ENCODE measurements at regions not wholly inside any gene's neighbourhood (a gene's known extent, or its start where the extent isn't known, plus 50 kb on each side); places are given as distances from the start of the nearest gene placed in this dataset.
"Not testable (repeated sequence)": the region's sequence is repeated elsewhere in the genome, so short reads cannot be mapped to it uniquely, and the experiment has no call there.

GRCh38 chr4:174408841-174409552 is 113.3 kb downstream of the HPGD start:
- Mint-ChIP-seq H3K27ac (no peak overlapping the region), H3K4me1 (ENCODE audit: low read depth) (no peaks in the 10 kb centered on the region), H3K4me3 (no peak overlapping the region), H3K36me3 (ENCODE audit: low read depth) (no peaks in the 10 kb centered on the region), H3K9me3 (no peaks in the 10 kb centered on the region), H3K27me3 (ENCODE audit: low read depth) (no peaks in the 10 kb centered on the region)
- DNase-seq (ENCODE audit: low spot score): no peak

GRCh38 chr4:174406383-174406782 is 115.9 kb downstream of the HPGD start:
- Mint-ChIP-seq H3K4me1 (ENCODE audit: low read depth) (no peaks in the 10 kb centered on the region), H3K27ac (no peak overlapping the region), H3K36me3 (ENCODE audit: low read depth) (no peaks in the 10 kb centered on the region), H3K9me3 (no peaks in the 10 kb centered on the region), H3K27me3 (ENCODE audit: low read depth) (no peaks in the 10 kb centered on the region), H3K4me3 (no peak overlapping the region)
- DNase-seq (ENCODE audit: low spot score): no peak

- Mint-ChIP-seq H3K27me3 (ENCODE audit: low read depth) (no peaks in the 10 kb centered on the region), H3K4me1 (ENCODE audit: low read depth) (no peaks in the 10 kb centered on the region), H3K4me3 (no peak overlapping the region), H3K27ac (no peak overlapping the region), H3K9me3 (no peaks in the 10 kb centered on the region), H3K36me3 (ENCODE audit: low read depth) (no peaks in the 10 kb centered on the region)
- DNase-seq (ENCODE audit: low spot score): no peak
Measured at GRCh38 chr4:174405923-174406322, 116.4 kb downstream of the HPGD start.

GRCh38 chr4:174404677-174405076 is 117.6 kb downstream of the HPGD start:
- no peaks in the 10 kb centered on the region for H3K9me3 Mint-ChIP-seq
- H3K4me1 Mint-ChIP-seq (ENCODE audit: low read depth): no peaks in the 10 kb centered on the region
- H3K27ac Mint-ChIP-seq: no peak overlapping the region
- no peaks in the 10 kb centered on the region for H3K27me3 Mint-ChIP-seq (ENCODE audit: low read depth)
- no peaks in the 10 kb centered on the region for H3K36me3 Mint-ChIP-seq (ENCODE audit: low read depth)
- H3K4me3 Mint-ChIP-seq: no peak overlapping the region
- no peak for DNase-seq (ENCODE audit: low spot score)

- no peaks in the 10 kb centered on the region for H3K27me3 Mint-ChIP-seq (ENCODE audit: low read depth)
- H3K9me3 Mint-ChIP-seq: no peaks in the 10 kb centered on the region
- H3K4me3 Mint-ChIP-seq: no peak overlapping the region
- no peak for DNase-seq (ENCODE audit: low spot score)
- H3K27ac Mint-ChIP-seq: no peak overlapping the region
- no peaks in the 10 kb centered on the region for H3K36me3 Mint-ChIP-seq (ENCODE audit: low read depth)
- no peaks in the 10 kb centered on the region for H3K4me1 Mint-ChIP-seq (ENCODE audit: low read depth)
Measured at GRCh38 chr4:174403177-174403543, 119.1 kb downstream of the HPGD start.

GRCh38 chr4:174402470-174403176 is 118.9 kb downstream of the CEP44 start:
- Mint-ChIP-seq H3K27me3 (ENCODE audit: low read depth) (no peaks in the 10 kb centered on the region), H3K27ac (no peak overlapping the region), H3K9me3 (no peaks in the 10 kb centered on the region), H3K36me3 (ENCODE audit: low read depth) (no peaks in the 10 kb centered on the region), H3K4me1 (ENCODE audit: low read depth) (no peaks in the 10 kb centered on the region), H3K4me3 (no peak overlapping the region)
- DNase-seq (ENCODE audit: low spot score): no peak

GRCh38 chr4:174401471-174402130 is 117.9 kb downstream of the CEP44 start:
- DNase-seq (ENCODE audit: low spot score): no peak
- Mint-ChIP-seq H3K27ac (no peak overlapping the region), H3K4me3 (no peak overlapping the region), H3K27me3 (ENCODE audit: low read depth) (no peaks in the 10 kb centered on the region), H3K4me1 (ENCODE audit: low read depth) (no peaks in the 10 kb centered on the region), H3K9me3 (no peaks in the 10 kb centered on the region), H3K36me3 (ENCODE audit: low read depth) (no peaks in the 10 kb centered on the region)

GRCh38 chr4:174400603-174401302 is 117.0 kb downstream of the CEP44 start:
- H3K9me3 Mint-ChIP-seq; H3K27me3 Mint-ChIP-seq (ENCODE audit: low read depth); DNase-seq (ENCODE audit: low spot score); H3K27ac Mint-ChIP-seq; H3K36me3 Mint-ChIP-seq (ENCODE audit: low read depth); H3K4me1 Mint-ChIP-seq (ENCODE audit: low read depth); H3K4me3 Mint-ChIP-seq: not testable (repeated sequence)

GRCh38 chr4:174398728-174399127 is 115.0 kb downstream of the CEP44 start:
- Mint-ChIP-seq H3K27ac (no peak overlapping the region), H3K9me3 (no peaks in the 10 kb centered on the region), H3K4me3 (no peak overlapping the region), H3K4me1 (ENCODE audit: low read depth) (peaks cover 5% of the 10 kb centered on the region), H3K36me3 (ENCODE audit: low read depth) (no peaks in the 10 kb centered on the region), H3K27me3 (ENCODE audit: low read depth) (peaks cover 6% of the 10 kb centered on the region)
- no peak for DNase-seq (ENCODE audit: low spot score)

- DNase-seq (ENCODE audit: low spot score): no peak
- peaks cover 5% of the 10 kb centered on the region for H3K4me1 Mint-ChIP-seq (ENCODE audit: low read depth)
- H3K9me3 Mint-ChIP-seq: no peaks in the 10 kb centered on the region
- H3K36me3 Mint-ChIP-seq (ENCODE audit: low read depth): no peaks in the 10 kb centered on the region
- peaks cover 6% of the 10 kb centered on the region for H3K27me3 Mint-ChIP-seq (ENCODE audit: low read depth)
- no peak overlapping the region for H3K4me3 Mint-ChIP-seq
- no peak overlapping the region for H3K27ac Mint-ChIP-seq
Measured at GRCh38 chr4:174397366-174398155, 113.8 kb downstream of the CEP44 start.

GRCh38 chr4:174396599-174397110 is 112.9 kb downstream of the CEP44 start:
- Mint-ChIP-seq H3K27ac (no peak overlapping the region), H3K36me3 (ENCODE audit: low read depth) (no peaks in the 10 kb centered on the region), H3K4me1 (ENCODE audit: low read depth) (peaks cover 5% of the 10 kb centered on the region), H3K9me3 (no peaks in the 10 kb centered on the region), H3K4me3 (no peak overlapping the region), H3K27me3 (ENCODE audit: low read depth) (peaks cover 6% of the 10 kb centered on the region)
- no peak for DNase-seq (ENCODE audit: low spot score)

- DNase-seq (ENCODE audit: low spot score): no peak
- H3K27me3 Mint-ChIP-seq (ENCODE audit: low read depth): peaks cover 6% of the 10 kb centered on the region
- no peaks in the 10 kb centered on the region for H3K36me3 Mint-ChIP-seq (ENCODE audit: low read depth)
- H3K9me3 Mint-ChIP-seq: no peaks in the 10 kb centered on the region
- no peak overlapping the region for H3K4me3 Mint-ChIP-seq
- peaks cover 5% of the 10 kb centered on the region for H3K4me1 Mint-ChIP-seq (ENCODE audit: low read depth)
- H3K27ac Mint-ChIP-seq: no peak overlapping the region
Measured at GRCh38 chr4:174394915-174395314, 111.2 kb downstream of the CEP44 start.

- peaks cover 1% of the 10 kb centered on the region for H3K27me3 Mint-ChIP-seq (ENCODE audit: low read depth)
- H3K36me3 Mint-ChIP-seq (ENCODE audit: low read depth): no peaks in the 10 kb centered on the region
- H3K4me1 Mint-ChIP-seq (ENCODE audit: low read depth): no peaks in the 10 kb centered on the region
- no peak overlapping the region for H3K4me3 Mint-ChIP-seq
- H3K9me3 Mint-ChIP-seq: no peaks in the 10 kb centered on the region
- no peak for DNase-seq (ENCODE audit: low spot score)
- H3K27ac Mint-ChIP-seq: no peak overlapping the region
Measured at GRCh38 chr4:174389439-174389838, 105.7 kb downstream of the CEP44 start.
